ENCODE measurements at regions not wholly inside any gene's neighbourhood (a gene's known extent, or its start where the extent isn't known, plus 50 kb on each side); places are given as distances from the start of the nearest gene placed in this dataset.

DNA sequence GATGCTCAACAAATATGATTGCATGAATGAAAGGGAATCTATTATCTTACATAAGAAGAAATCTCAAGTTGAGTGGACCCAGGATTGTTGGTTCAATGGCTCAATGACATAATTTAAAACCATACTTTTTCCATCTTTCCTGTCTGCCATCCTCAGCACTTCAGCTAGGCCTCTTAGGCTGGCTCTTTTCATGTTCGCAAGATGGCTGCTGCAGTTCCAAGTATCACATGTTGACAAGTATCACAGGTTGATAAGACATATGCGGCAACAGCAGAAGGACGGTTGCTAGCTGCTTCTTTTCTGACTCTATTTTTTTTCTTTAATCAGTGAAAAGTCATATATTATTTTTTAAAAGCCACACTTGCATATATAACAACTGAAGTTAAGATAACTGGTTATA is 79.0 kb upstream of the CDK6 start:
- H3K27ac ChIP-seq (ENCODE audit: extremely low read depth, low read depth, low read length) = no peak overlapping the region
- CTCF ChIA-PET = no interaction called here
- peaks cover 10% of the 10 kb centered on the region; the same call in 1 of the 2 replicates for H3K4me1 ChIP-seq (ENCODE audit: control insufficient read depth, insufficient read depth, low read length)
- no peaks in the 10 kb centered on the region for H3K36me3 ChIP-seq (ENCODE audit: control insufficient read depth in 2 of 2, insufficient read depth in 1 of 2, low read length in 2 of 2)
- POLR2A ChIA-PET = no interaction called here
- no peak overlapping the region for H3K4me3 ChIP-seq (ENCODE audit: low read depth, low read length)
- TF ChIP-seq ZNF138 (tag by site-specific recombination; IDR thresholded peaks at IDR 0.05; ENCODE audit: borderline replicate concordance) (no peak), ZBTB8A (tag by site-specific recombination; IDR thresholded peaks at IDR 0.05) (no peak), ZNF140 (tag by site-specific recombination; IDR thresholded peaks at IDR 0.05) (no peak), ZNF362 (tag by site-specific recombination; IDR thresholded peaks at IDR 0.05) (no peak), ZNF785 (tag by site-specific recombination; IDR thresholded peaks at IDR 0.05) (no peak), ZFP3 (tag by site-specific recombination; IDR thresholded peaks at IDR 0.05; ENCODE audit: low read depth) (no peak), GLIS2 (tag by site-specific recombination; IDR thresholded peaks at IDR 0.05) (no peak), ZSCAN30 (tag by site-specific recombination; IDR thresholded peaks at IDR 0.05) (no peak), GLI2 (tag by site-specific recombination; IDR thresholded peaks at IDR 0.05; ENCODE audit: borderline replicate concordance, low read depth) (no peak), ZNF600 (tag by site-specific recombination; IDR thresholded peaks at IDR 0.05) (no peak), HOXA7 (CRISPR knock-in tag; IDR thresholded peaks at IDR 0.05; ENCODE audit: borderline replicate concordance) (no peak), MYNN (tag by site-specific recombination; IDR thresholded peaks at IDR 0.05; ENCODE audit: borderline replicate concordance) (no peak), KLF9 (tag by site-specific recombination; IDR thresholded peaks at IDR 0.05; ENCODE audit: low read depth) (no peak), ZNF48 (tag by site-specific recombination; IDR thresholded peaks at IDR 0.05) (no peak), SCRT1 (tag by site-specific recombination; IDR thresholded peaks at IDR 0.05; ENCODE audit: borderline replicate concordance) (no peak), ZNF10 (tag by site-specific recombination; IDR thresholded peaks at IDR 0.05) (no peak), ZNF791 (tag by site-specific recombination; IDR thresholded peaks at IDR 0.05) (no peak)
- TF ChIP-seq, protein P1, sequence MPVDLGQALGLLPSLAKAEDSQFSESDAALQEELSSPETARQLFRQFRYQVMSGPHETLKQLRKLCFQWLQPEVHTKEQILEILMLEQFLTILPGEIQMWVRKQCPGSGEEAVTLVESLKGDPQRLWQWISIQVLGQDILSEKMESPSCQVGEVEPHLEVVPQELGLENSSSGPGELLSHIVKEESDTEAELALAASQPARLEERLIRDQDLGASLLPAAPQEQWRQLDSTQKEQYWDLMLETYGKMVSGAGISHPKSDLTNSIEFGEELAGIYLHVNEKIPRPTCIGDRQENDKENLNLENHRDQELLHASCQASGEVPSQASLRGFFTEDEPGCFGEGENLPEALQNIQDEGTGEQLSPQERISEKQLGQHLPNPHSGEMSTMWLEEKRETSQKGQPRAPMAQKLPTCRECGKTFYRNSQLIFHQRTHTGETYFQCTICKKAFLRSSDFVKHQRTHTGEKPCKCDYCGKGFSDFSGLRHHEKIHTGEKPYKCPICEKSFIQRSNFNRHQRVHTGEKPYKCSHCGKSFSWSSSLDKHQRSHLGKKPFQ (tag by site-specific recombination; IDR thresholded peaks at IDR 0.05) = no peak
- TF ChIP-seq, protein P2, sequence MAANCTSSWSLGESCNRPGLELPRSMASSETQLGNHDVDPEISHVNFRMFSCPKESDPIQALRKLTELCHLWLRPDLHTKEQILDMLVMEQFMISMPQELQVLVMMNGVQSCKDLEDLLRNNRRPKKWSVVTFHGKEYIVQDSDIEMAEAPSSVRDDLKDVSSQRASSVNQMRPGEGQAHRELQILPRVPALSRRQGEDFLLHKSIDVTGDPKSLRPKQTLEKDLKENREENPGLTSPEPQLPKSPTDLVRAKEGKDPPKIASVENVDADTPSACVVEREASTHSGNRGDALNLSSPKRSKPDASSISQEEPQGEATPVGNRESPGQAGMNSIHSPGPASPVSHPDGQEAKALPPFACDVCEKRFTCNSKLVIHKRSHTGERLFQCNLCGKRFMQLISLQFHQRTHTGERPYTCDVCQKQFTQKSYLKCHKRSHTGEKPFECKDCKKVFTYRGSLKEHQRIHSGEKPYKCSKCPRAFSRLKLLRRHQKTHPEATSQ (tag by site-specific recombination; IDR thresholded peaks at IDR 0.05) = no peak
- no peaks in the 10 kb centered on the region for H3K9me3 ChIP-seq (ENCODE audit: control insufficient read depth, insufficient read depth, low read depth, low read length)

- no peak overlapping the region for H3K4me3 ChIP-seq (ENCODE audit: low read depth, low read length)
- peaks cover 10% of the 10 kb centered on the region; the same call in 1 of the 2 replicates for H3K4me1 ChIP-seq (ENCODE audit: control insufficient read depth, insufficient read depth, low read length)
- POLR2A ChIA-PET = no interaction called here
- no peaks in the 10 kb centered on the region for H3K36me3 ChIP-seq (ENCODE audit: control insufficient read depth in 2 of 2, insufficient read depth in 1 of 2, low read length in 2 of 2)
- TF ChIP-seq ZNF350 (tag by site-specific recombination; IDR thresholded peaks at IDR 0.05) = no peak
- TF ChIP-seq ZNF362 (tag by site-specific recombination; IDR thresholded peaks at IDR 0.05) = no peak
- no peak for TF ChIP-seq ZBTB21 (tag by site-specific recombination; IDR thresholded peaks at IDR 0.05)
- no peak for TF ChIP-seq ZBTB8A (tag by site-specific recombination; IDR thresholded peaks at IDR 0.05)
- no peak for TF ChIP-seq WT1 (tag by site-specific recombination; IDR thresholded peaks at IDR 0.05)
- TF ChIP-seq ZNF560 (tag by site-specific recombination; IDR thresholded peaks at IDR 0.05; ENCODE audit: borderline replicate concordance) = no peak
- no peak for TF ChIP-seq ZFP41 (tag by site-specific recombination; IDR thresholded peaks at IDR 0.05; ENCODE audit: borderline replicate concordance)
- H3K9me3 ChIP-seq (ENCODE audit: control insufficient read depth, insufficient read depth, low read depth, low read length) = no peaks in the 10 kb centered on the region
- CTCF ChIA-PET = no interaction called here
- H3K27ac ChIP-seq (ENCODE audit: extremely low read depth, low read depth, low read length) = no peak overlapping the region
Measured at GRCh38 chr7:92914645-92915044, 78.3 kb upstream of the CDK6 start.
